Epithelial cell of proximal tubule (primary cell): ENCODE measurements at regions not wholly inside any gene's neighbourhood (a gene's known extent, or its start where the extent isn't known, plus 50 kb on each side); places are given as distances from the start of the nearest gene placed in this dataset.

Experiments
- DNase-seq: peaks from one replicate; pipeline ENCODE4 v3.0.0-alpha.2; 2011; ENCODE audit warnings: low read depth
- H3K4me3 ChIP-seq: 2 replicates; pipeline ENCODE4 v1.5.1; 2011; ENCODE audit warnings: low read depth, mild to moderate bottlenecking, low read length
- TF ChIP-seq, protein P1 (sequence below): conservative IDR thresholded peaks from 2 replicates; pipeline ENCODE4 v1.5.1; 2012; ENCODE audit warnings: low read depth, mild to moderate bottlenecking, low read length

DNA sequence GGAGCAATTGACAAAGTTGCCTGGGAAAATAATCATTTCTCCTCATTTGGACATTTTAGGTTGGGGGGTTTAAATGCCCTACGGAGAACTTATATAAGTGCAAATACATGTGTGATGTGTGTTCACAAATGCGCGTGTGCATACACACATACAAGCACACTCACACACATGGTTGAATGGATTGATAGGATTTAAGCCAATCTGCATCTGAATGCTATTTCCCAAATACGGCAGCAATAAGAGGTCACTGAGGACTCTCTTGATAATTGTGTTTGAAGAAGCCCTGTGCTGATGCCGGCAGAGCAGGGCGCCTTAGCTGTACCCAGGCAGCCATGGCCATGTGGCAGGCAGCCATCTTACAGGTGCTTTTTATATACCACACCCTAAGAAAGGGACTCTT, 165.3 kb upstream of the LEF1 start:
- TF ChIP-seq, protein P1, sequence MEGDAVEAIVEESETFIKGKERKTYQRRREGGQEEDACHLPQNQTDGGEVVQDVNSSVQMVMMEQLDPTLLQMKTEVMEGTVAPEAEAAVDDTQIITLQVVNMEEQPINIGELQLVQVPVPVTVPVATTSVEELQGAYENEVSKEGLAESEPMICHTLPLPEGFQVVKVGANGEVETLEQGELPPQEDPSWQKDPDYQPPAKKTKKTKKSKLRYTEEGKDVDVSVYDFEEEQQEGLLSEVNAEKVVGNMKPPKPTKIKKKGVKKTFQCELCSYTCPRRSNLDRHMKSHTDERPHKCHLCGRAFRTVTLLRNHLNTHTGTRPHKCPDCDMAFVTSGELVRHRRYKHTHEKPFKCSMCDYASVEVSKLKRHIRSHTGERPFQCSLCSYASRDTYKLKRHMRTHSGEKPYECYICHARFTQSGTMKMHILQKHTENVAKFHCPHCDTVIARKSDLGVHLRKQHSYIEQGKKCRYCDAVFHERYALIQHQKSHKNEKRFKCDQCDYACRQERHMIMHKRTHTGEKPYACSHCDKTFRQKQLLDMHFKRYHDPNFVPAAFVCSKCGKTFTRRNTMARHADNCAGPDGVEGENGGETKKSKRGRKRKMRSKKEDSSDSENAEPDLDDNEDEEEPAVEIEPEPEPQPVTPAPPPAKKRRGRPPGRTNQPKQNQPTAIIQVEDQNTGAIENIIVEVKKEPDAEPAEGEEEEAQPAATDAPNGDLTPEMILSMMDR, result no peak
- H3K4me3 ChIP-seq, result no peak overlapping the region
- DNase-seq, result no peak

DNA sequence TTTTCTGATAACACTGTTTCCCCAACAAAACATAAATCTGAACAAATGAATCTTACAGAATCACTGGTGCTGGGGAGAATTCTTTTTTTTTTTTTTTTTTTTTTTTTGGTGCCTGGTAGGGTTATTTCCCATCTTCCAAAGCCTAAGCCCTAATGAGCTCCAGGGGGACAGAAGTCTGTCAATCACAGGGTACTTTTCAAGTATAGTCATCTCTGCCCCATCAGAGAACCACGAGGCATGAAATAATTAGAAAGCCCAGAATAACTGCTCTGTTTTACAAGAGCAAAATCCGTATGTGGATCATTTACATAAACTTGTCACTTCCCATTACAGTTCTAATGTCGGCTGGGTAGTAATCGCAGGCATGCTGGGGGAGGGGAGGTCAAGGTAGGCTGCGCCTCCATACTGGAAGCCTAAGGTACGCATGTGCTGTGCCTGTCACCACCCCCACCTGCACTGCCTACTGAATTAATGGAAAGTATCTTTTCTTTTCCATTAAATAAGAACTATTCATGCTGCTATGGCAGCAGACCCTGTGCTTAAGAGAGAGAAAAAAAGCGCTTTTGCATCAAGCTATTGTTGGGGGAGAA, 164.7 kb upstream of the LEF1 start:
- DNase-seq, result no peak
- no peak overlapping the region for H3K4me3 ChIP-seq
- TF ChIP-seq, protein P1, result no peak

DNA sequence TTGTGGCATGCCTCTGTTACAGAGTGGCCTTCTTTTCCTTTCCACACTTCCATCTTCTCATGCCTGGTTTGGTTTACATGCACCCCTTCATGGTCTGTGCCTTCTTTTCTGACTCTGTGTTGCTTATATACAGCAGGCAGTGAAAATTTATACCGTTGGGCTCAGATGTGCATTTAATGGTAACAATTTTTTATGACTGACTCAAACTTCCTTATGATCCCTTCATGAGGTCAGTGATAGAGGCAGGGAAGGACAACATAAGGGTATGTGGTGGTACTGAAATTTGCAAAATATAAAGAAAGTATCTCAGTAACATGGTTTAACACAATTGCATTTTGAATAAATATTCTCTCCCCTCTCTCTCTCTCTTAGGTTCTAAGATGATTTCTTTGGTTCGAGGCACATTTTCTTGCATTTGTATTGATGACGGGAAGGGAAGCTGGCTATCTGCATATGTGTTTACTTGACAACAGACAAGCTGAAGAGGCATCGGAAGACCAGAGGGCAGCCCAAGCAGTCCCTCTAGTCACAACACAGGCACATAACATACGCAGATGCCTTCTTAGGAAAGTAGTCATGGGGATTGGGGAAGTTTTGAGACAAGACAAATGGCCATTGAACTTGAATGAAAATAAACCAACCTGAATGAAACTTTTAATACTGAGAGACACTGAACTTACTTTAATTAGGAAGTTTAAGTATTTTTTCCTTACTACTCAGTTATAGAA, 163.3 kb upstream of the LEF1 start:
- no peak for DNase-seq
- no peak overlapping the region for H3K4me3 ChIP-seq
- TF ChIP-seq, protein P1, result no peak

DNA sequence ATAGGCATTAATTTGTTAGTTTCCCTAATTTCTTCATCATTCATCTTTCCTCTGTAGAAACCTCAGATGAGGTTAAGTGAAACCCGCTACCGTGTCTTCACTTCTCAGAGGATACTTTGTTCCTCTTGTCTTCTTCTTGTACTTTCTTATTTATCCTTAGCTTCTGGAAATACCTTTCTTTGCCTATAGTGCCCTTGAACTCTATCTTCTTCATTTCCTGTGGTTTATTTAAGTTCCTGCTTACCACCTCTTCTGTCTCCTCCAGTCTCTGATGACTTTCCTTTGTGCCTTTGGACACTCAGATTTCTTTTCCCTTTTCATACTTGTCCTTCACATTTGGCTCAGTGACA, 159.6 kb upstream of the LEF1 start:
- no peak overlapping the region for H3K4me3 ChIP-seq
- TF ChIP-seq, protein P1, result no peak
- no peak for DNase-seq

DNA sequence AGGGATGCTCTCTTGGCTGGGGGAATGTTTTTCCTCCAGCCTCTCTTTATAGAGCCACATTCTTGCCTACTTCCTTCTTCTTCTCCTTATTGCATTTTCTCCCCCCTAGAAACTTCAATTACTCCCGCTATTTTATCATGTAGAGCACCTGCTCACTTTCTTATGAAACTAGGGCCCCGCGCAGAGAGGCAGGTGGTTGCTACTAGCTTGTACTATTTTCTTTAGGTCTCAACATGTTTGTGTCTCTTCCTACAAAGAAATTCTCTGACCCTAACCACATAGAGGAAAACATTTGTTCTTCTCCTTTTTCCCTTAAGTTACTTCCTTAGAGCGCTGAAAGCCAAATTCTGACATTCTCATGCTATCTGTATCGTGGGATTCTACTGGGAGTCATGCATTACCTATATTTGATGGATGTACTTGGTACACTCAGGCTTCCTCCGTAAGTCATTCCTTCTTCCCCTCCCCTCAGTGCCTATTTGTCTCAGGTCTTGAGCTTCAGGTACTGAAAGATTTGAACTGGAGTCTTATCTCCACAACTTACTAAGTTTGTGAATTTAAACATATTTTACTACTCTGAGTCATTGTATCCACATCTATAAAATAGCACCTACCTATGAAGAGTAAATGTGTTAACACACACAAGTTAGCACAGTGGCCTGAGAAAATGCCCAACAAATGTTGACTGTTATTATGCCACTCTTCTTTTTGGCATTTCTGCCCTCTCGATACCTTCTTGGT, 159.1 kb upstream of the LEF1 start:
- H3K4me3 ChIP-seq, result no peak overlapping the region
- TF ChIP-seq, protein P1, result no peak
- no peak for DNase-seq

DNA sequence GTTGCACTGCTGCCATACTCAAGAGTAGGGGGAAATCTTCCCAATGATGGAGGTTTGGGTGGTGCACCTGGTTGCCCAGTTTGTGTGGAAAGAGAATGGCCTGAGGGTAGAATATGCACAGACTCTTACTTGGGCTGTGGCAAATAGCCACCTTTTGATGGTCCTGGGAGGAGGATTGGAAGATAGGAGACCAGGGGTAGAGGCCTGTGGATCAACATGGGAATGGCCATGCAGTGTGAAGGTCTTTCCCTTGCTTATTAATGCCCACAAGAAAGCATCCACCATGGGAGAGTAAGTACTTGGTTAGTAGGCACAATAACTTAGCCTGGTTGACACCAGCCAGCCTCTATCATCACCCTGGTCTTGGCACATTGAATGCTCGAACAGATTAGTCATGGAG, 156.8 kb upstream of the LEF1 start:
- no peak overlapping the region for H3K4me3 ChIP-seq
- TF ChIP-seq, protein P1, result no peak
- no peak for DNase-seq
